ENCODE measurements at regions not wholly inside any gene's neighbourhood (a gene's known extent, or its start where the extent isn't known, plus 50 kb on each side); places are given as distances from the start of the nearest gene placed in this dataset.

DNA sequence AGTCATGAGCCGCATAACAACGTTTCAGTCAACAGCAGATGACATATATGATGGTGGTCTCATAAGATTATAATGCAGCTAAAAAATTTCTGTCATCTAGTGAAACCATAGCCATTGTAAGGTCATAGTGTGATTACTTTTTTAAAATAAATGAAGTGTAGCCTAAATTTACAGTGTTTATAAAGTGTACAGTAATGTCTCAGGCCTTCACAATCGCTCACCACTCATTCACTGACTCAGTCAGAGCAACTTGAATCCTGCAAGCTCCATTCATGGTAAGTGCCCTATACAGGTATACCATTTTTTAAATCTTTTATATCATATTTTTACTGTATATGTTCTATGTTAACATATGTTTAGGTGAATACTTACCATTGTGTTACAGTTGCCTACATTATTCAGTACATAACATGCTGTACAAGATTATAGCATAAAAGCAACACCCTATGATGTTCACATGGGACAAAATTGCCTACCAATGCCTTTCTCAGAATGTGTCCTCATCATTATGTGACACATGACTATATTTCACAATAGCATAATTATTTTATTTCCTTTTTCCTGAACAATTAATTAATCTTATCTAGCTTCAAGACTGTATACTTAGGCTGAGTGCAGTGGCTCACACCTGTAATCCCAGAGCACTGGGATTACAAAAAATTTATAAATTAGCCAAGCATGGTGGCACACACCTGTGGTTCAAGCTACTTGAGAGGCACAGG lies 1115.9 kb upstream of the ZEB2 start:
- no CpG with 5 or more reads among the region's 3 CpGs for WGBS (ENCODE audit: insufficient coverage)
- no peaks in the 10 kb centered on the region for H3K27me3 ChIP-seq (replicated peaks in 2 of 5; ENCODE audit: control insufficient read depth in 4 of 5, insufficient read depth in 5 of 5, low read length in 4 of 5)
- CTCF ChIA-PET, result interaction anchor here (1.1 kb wide), 1 partner anchor 117 kb away, joined by 4 read pairs; no protein-coding TSS in a partner anchor
- DNase-seq, result no peak
- no peaks in the 10 kb centered on the region for H3K9me3 ChIP-seq (ENCODE audit: control extremely low read depth in 1 of 5, control insufficient read depth in 4 of 5, insufficient read depth in 2 of 5, low read depth in 1 of 5, low read length in 4 of 5)
- no peaks in the 10 kb centered on the region for H3K36me3 ChIP-seq (ENCODE audit: control insufficient read depth in 4 of 4, insufficient read depth in 4 of 4, low read length in 3 of 4)
- no peaks in the 10 kb centered on the region for H3K4me1 ChIP-seq (ENCODE audit: control extremely low read depth in 1 of 4, control insufficient read depth in 4 of 4, insufficient read depth in 4 of 4, low read length in 3 of 4)
- no peak overlapping the region for H3K27ac ChIP-seq (ENCODE audit: insufficient read depth in 1 of 2, low read depth in 1 of 2, low read length in 2 of 2, poor library complexity in 1 of 2, severe bottlenecking in 2 of 2)
- POLR2A ChIA-PET, result no interaction called here
- H3K4me3 ChIP-seq (ENCODE audit: control insufficient read depth in 1 of 7, extremely low read depth in 1 of 7, insufficient read depth in 4 of 7, low read depth in 2 of 7, low read length in 6 of 7), result no peak overlapping the region

DNA sequence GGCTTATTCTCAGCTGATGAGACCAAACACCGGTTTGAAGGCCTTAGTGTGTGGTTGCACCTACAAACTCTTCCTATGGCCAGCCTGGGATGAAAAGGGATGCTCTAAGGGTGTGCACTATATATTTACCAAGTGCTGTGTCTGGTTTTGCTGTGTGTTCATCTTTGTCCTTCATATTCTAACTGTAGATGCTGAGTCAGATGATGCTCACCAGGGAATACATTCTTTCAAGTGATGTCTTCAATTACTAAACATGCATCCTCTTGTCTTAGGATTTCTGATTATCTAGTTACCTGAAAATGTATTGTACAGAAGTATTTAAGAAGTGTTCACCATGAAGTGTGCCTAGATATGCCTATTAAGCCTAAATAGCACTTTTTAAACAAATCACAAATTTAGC lies 1111.6 kb upstream of the ZEB2 start:
- WGBS (ENCODE audit: insufficient coverage), result no CpG with 5 or more reads among the region's 1 CpG
- Histone ChIP-seq H3K27ac (ENCODE audit: insufficient read depth in 1 of 2, low read depth in 1 of 2, low read length in 2 of 2, poor library complexity in 1 of 2, severe bottlenecking in 2 of 2) (no peak overlapping the region), H3K4me1 (ENCODE audit: control extremely low read depth in 1 of 4, control insufficient read depth in 4 of 4, insufficient read depth in 4 of 4, low read length in 3 of 4) (no peaks in the 10 kb centered on the region), H3K36me3 (ENCODE audit: control insufficient read depth in 4 of 4, insufficient read depth in 4 of 4, low read length in 3 of 4) (no peaks in the 10 kb centered on the region), H3K4me3 (ENCODE audit: control insufficient read depth in 1 of 7, extremely low read depth in 1 of 7, insufficient read depth in 4 of 7, low read depth in 2 of 7, low read length in 6 of 7) (no peak overlapping the region), H3K9me3 (ENCODE audit: control extremely low read depth in 1 of 5, control insufficient read depth in 4 of 5, insufficient read depth in 2 of 5, low read depth in 1 of 5, low read length in 4 of 5) (no peaks in the 10 kb centered on the region), H3K27me3 (replicated peaks in 2 of 5; ENCODE audit: control insufficient read depth in 4 of 5, insufficient read depth in 5 of 5, low read length in 4 of 5) (no peaks in the 10 kb centered on the region)
- POLR2A ChIA-PET, result no interaction called here
- CTCF ChIA-PET, result no interaction called here
- no peak for DNase-seq

DNA sequence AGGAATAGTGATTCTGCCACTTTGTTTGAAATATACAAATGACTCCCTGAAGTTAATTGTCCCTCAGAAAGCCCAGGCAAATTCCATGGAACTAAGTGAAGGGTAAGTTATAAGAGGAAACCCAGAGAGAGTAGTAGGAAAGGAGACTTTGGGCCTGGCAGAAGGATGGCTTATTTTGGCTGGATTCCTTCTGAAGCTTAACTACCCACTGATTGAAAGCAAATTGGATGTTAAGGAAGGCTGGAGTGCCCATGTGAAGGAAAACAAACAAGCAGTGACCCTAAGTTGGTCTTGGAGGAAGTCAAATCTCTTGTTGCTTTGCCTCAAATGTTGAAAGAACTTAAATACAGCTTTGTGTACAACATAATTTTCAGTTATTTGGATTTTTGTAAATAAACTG lies 1106.4 kb upstream of the ZEB2 start:
- POLR2A ChIA-PET, result no interaction called here
- no peak overlapping the region for H3K27ac ChIP-seq (ENCODE audit: insufficient read depth in 1 of 2, low read depth in 1 of 2, low read length in 2 of 2, poor library complexity in 1 of 2, severe bottlenecking in 2 of 2)
- DNase-seq, result no peak
- H3K4me3 ChIP-seq (ENCODE audit: control insufficient read depth in 1 of 7, extremely low read depth in 1 of 7, insufficient read depth in 4 of 7, low read depth in 2 of 7, low read length in 6 of 7), result no peak overlapping the region
- H3K9me3 ChIP-seq (ENCODE audit: control extremely low read depth in 1 of 5, control insufficient read depth in 4 of 5, insufficient read depth in 2 of 5, low read depth in 1 of 5, low read length in 4 of 5), result no peaks in the 10 kb centered on the region
- H3K27me3 ChIP-seq (replicated peaks in 2 of 5; ENCODE audit: control insufficient read depth in 4 of 5, insufficient read depth in 5 of 5, low read length in 4 of 5), result no peaks in the 10 kb centered on the region
- no peaks in the 10 kb centered on the region for H3K4me1 ChIP-seq (ENCODE audit: control extremely low read depth in 1 of 4, control insufficient read depth in 4 of 4, insufficient read depth in 4 of 4, low read length in 3 of 4)
- CTCF ChIA-PET, result interaction anchor here (1.3 kb wide), 1 partner anchor 9 kb away, joined by 3 read pairs; no protein-coding TSS in a partner anchor
- H3K36me3 ChIP-seq (ENCODE audit: control insufficient read depth in 4 of 4, insufficient read depth in 4 of 4, low read length in 3 of 4), result no peaks in the 10 kb centered on the region

DNA sequence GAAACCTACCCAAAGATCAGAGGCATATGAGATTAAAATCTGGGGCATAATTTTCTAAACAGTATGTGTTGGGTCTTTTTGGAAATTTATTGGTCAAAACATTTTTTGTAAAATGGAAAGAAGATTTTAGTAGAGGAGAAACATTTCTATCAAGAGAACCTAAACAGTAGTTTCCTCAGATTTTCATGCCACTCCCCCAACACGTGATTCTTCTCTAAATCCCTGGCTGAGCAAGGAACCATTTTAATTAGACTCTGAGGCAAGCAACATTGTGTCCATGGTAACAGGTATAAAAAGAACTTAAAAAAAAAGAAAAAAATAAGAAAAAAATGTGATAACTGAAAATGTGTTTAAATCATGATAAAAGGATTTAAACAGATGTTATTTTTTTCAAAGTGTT lies 1105.2 kb upstream of the ZEB2 start:
- Histone ChIP-seq H3K4me1 (ENCODE audit: control extremely low read depth in 1 of 4, control insufficient read depth in 4 of 4, insufficient read depth in 4 of 4, low read length in 3 of 4) (no peaks in the 10 kb centered on the region), H3K36me3 (ENCODE audit: control insufficient read depth in 4 of 4, insufficient read depth in 4 of 4, low read length in 3 of 4) (no peaks in the 10 kb centered on the region), H3K27ac (ENCODE audit: insufficient read depth in 1 of 2, low read depth in 1 of 2, low read length in 2 of 2, poor library complexity in 1 of 2, severe bottlenecking in 2 of 2) (no peak overlapping the region), H3K9me3 (ENCODE audit: control extremely low read depth in 1 of 5, control insufficient read depth in 4 of 5, insufficient read depth in 2 of 5, low read depth in 1 of 5, low read length in 4 of 5) (no peaks in the 10 kb centered on the region), H3K27me3 (replicated peaks in 2 of 5; ENCODE audit: control insufficient read depth in 4 of 5, insufficient read depth in 5 of 5, low read length in 4 of 5) (no peaks in the 10 kb centered on the region), H3K4me3 (ENCODE audit: control insufficient read depth in 1 of 7, extremely low read depth in 1 of 7, insufficient read depth in 4 of 7, low read depth in 2 of 7, low read length in 6 of 7) (no peak overlapping the region)
- ChIA-PET POLR2A (no interaction called here), CTCF (no interaction called here)
- peak in 1 of 3 donors; percentile 3 for DNase-seq
- 100% methylated on average over 1 of the region's 1 CpG for WGBS (ENCODE audit: insufficient coverage)

DNA sequence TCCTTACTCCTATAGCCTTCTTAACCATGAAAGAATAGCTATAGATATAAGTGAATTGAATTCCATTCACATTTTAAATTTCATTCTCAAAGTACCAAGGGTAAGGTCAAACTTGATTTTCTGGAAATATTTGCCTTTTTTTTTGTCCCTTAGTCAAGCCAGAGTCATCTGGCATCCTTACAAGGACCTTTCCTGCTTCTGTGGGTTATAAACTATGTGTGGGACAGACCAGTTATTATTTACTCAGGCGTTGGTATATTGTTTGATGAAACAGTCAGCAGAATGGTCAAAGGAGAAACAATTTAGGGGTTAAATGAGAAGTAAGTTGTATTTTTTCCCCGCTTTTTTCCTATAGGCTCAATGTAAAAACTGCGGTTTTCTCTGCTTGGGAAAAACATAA lies 1103.2 kb upstream of the ZEB2 start:
- Histone ChIP-seq H3K27me3 (replicated peaks in 2 of 5; ENCODE audit: control insufficient read depth in 4 of 5, insufficient read depth in 5 of 5, low read length in 4 of 5) (no peaks in the 10 kb centered on the region), H3K9me3 (ENCODE audit: control extremely low read depth in 1 of 5, control insufficient read depth in 4 of 5, insufficient read depth in 2 of 5, low read depth in 1 of 5, low read length in 4 of 5) (no peaks in the 10 kb centered on the region), H3K4me3 (ENCODE audit: control insufficient read depth in 1 of 7, extremely low read depth in 1 of 7, insufficient read depth in 4 of 7, low read depth in 2 of 7, low read length in 6 of 7) (no peak overlapping the region), H3K27ac (ENCODE audit: insufficient read depth in 1 of 2, low read depth in 1 of 2, low read length in 2 of 2, poor library complexity in 1 of 2, severe bottlenecking in 2 of 2) (no peak overlapping the region), H3K36me3 (ENCODE audit: control insufficient read depth in 4 of 4, insufficient read depth in 4 of 4, low read length in 3 of 4) (no peaks in the 10 kb centered on the region), H3K4me1 (ENCODE audit: control extremely low read depth in 1 of 4, control insufficient read depth in 4 of 4, insufficient read depth in 4 of 4, low read length in 3 of 4) (no peaks in the 10 kb centered on the region)
- no peak for DNase-seq
- ChIA-PET POLR2A (no interaction called here), CTCF (interaction anchor here (0.7 kb wide), 1 partner anchor 159 kb away, joined by 3 read pairs; no protein-coding TSS in a partner anchor)
- WGBS (ENCODE audit: insufficient coverage), result 100% methylated on average over 2 of the region's 3 CpGs

DNA sequence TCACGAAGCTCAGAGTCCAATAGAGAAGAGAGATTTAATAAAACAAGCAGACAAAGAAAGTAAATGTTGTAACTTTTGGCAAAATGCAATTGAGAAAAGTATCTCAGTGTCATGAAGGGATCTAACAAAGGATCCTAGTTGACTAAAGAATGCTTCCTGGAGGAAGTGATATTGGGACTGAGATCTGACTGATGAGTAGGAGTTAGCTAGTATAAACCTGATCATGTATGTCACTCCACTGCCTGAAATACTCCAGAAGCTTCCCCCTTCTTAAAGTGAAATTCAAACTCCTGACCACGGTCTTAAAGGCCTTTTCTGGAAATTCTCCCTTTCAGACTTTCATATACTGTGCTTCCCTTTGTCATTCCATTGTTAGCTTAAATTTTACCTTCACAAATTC lies 1102.4 kb upstream of the ZEB2 start:
- H3K27ac ChIP-seq (ENCODE audit: insufficient read depth in 1 of 2, low read depth in 1 of 2, low read length in 2 of 2, poor library complexity in 1 of 2, severe bottlenecking in 2 of 2), result no peak overlapping the region
- ChIA-PET POLR2A (no interaction called here), CTCF (no interaction called here)
- no peaks in the 10 kb centered on the region for H3K36me3 ChIP-seq (ENCODE audit: control insufficient read depth in 4 of 4, insufficient read depth in 4 of 4, low read length in 3 of 4)
- 100% methylated on average over 2 of the region's 2 CpGs for WGBS (ENCODE audit: insufficient coverage)
- DNase-seq, result no peak
- no peaks in the 10 kb centered on the region for H3K4me1 ChIP-seq (ENCODE audit: control extremely low read depth in 1 of 4, control insufficient read depth in 4 of 4, insufficient read depth in 4 of 4, low read length in 3 of 4)
- no peak overlapping the region for H3K4me3 ChIP-seq (ENCODE audit: control insufficient read depth in 1 of 7, extremely low read depth in 1 of 7, insufficient read depth in 4 of 7, low read depth in 2 of 7, low read length in 6 of 7)
- no peaks in the 10 kb centered on the region for H3K9me3 ChIP-seq (ENCODE audit: control extremely low read depth in 1 of 5, control insufficient read depth in 4 of 5, insufficient read depth in 2 of 5, low read depth in 1 of 5, low read length in 4 of 5)
- no peaks in the 10 kb centered on the region for H3K27me3 ChIP-seq (replicated peaks in 2 of 5; ENCODE audit: control insufficient read depth in 4 of 5, insufficient read depth in 5 of 5, low read length in 4 of 5)

DNA sequence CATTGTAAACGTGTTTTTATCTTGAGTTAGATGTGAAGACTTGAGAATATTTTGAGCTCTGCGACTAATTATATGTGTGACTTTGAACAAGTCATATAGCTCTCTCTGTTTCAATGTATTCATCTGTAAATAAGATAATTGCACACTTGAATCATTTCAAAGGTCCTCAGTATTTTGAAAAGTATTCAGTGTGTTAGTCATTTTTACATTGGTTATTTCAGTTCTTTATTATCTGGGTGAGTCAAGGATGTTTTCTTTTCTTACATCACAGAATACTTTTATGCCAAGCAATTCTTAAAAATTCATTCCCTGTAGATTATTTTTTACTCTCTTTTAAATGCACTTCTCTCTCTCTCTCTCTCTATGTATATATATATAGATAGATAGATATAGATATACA lies 1098.0 kb upstream of the ZEB2 start:
- Histone ChIP-seq H3K27me3 (replicated peaks in 2 of 5; ENCODE audit: control insufficient read depth in 4 of 5, insufficient read depth in 5 of 5, low read length in 4 of 5) (no peaks in the 10 kb centered on the region), H3K4me3 (ENCODE audit: control insufficient read depth in 1 of 7, extremely low read depth in 1 of 7, insufficient read depth in 4 of 7, low read depth in 2 of 7, low read length in 6 of 7) (no peak overlapping the region), H3K27ac (ENCODE audit: insufficient read depth in 1 of 2, low read depth in 1 of 2, low read length in 2 of 2, poor library complexity in 1 of 2, severe bottlenecking in 2 of 2) (no peak overlapping the region), H3K4me1 (ENCODE audit: control extremely low read depth in 1 of 4, control insufficient read depth in 4 of 4, insufficient read depth in 4 of 4, low read length in 3 of 4) (no peaks in the 10 kb centered on the region), H3K9me3 (ENCODE audit: control extremely low read depth in 1 of 5, control insufficient read depth in 4 of 5, insufficient read depth in 2 of 5, low read depth in 1 of 5, low read length in 4 of 5) (no peaks in the 10 kb centered on the region), H3K36me3 (ENCODE audit: control insufficient read depth in 4 of 4, insufficient read depth in 4 of 4, low read length in 3 of 4) (no peaks in the 10 kb centered on the region)
- no peak for DNase-seq
- WGBS (ENCODE audit: insufficient coverage), result no CpG with 5 or more reads among the region's 2 CpGs
- CTCF ChIA-PET, result interaction anchor here (1.5 kb wide), 1 partner anchor 8 kb away, joined by 3 read pairs; no protein-coding TSS in a partner anchor
- POLR2A ChIA-PET, result no interaction called here

Measured in common myeloid progenitor, CD34-positive (primary cell).